ENCODE measurements at regions not wholly inside any gene's neighbourhood (a gene's known extent, or its start where the extent isn't known, plus 50 kb on each side); places are given as distances from the start of the nearest gene placed in this dataset.
A peak's percentile ranks its signal among the peaks of the same experiment; 100 is the strongest.
"Not testable (repeated sequence)": the region's sequence is repeated elsewhere in the genome, so short reads cannot be mapped to it uniquely, and the experiment has no call there.

GRCh38 chr2:195146761-195147541 lies 510.1 kb upstream of the SLC39A10 start:
- no peak for DNase-seq

GRCh38 chr2:195138435-195138834 lies 518.6 kb upstream of the SLC39A10 start:
- no peak for DNase-seq

- not testable (repeated sequence) for DNase-seq
These were observed 531.1 kb upstream of the SLC39A10 start for GRCh38 chr2:195125889-195126288.

GRCh38 chr2:195124391-195125079 lies 532.5 kb upstream of the SLC39A10 start:
- no peak for DNase-seq

GRCh38 chr2:195122653-195123052 lies 534.4 kb upstream of the SLC39A10 start:
- no peak for DNase-seq

GRCh38 chr2:195121341-195121740 lies 535.7 kb upstream of the SLC39A10 start:
- DNase-seq = no peak

GRCh38 chr2:195119231-195119630 lies 537.8 kb upstream of the SLC39A10 start:
- DNase-seq = no peak

- DNase-seq = no peak
These were observed 538.8 kb upstream of the SLC39A10 start for GRCh38 chr2:195118276-195118675.

GRCh38 chr2:195117011-195117410 lies 540.0 kb upstream of the SLC39A10 start:
- DNase-seq = no peak

- no peak for DNase-seq
These were observed 541.3 kb upstream of the SLC39A10 start for GRCh38 chr2:195115738-195116137.

- DNase-seq = no peak
These were observed 548.8 kb upstream of the SLC39A10 start for GRCh38 chr2:195108182-195108581.

- no peak for DNase-seq
These were observed 550.2 kb upstream of the SLC39A10 start for GRCh38 chr2:195106681-195107380.

GRCh38 chr2:195105581-195105980 lies 551.4 kb upstream of the SLC39A10 start:
- DNase-seq = no peak

GRCh38 chr2:195094330-195094729 lies 562.7 kb upstream of the SLC39A10 start:
- peak; percentile 2 for DNase-seq

- DNase-seq = no peak
These were observed 564.7 kb upstream of the SLC39A10 start for GRCh38 chr2:195092341-195092740.

- DNase-seq = not testable (repeated sequence)
These were observed 584.2 kb upstream of the SLC39A10 start for GRCh38 chr2:195072806-195073205.

- no peak for DNase-seq
These were observed 600.0 kb upstream of the SLC39A10 start for GRCh38 chr2:195057001-195057400.

- DNase-seq = no peak
These were observed 601.0 kb upstream of the SLC39A10 start for GRCh38 chr2:195055996-195056395.

- DNase-seq = peak; percentile 58
These were observed 605.6 kb upstream of the SLC39A10 start for GRCh38 chr2:195051401-195051800.

GRCh38 chr2:195049372-195050031 lies 607.5 kb upstream of the SLC39A10 start:
- peak; percentile 17 for DNase-seq

GRCh38 chr2:195047955-195048354 lies 609.1 kb upstream of the SLC39A10 start:
- DNase-seq = no peak

GRCh38 chr2:195044801-195045200 lies 612.2 kb upstream of the SLC39A10 start:
- no peak for DNase-seq

- no peak for DNase-seq
These were observed 618.9 kb upstream of the SLC39A10 start for GRCh38 chr2:195038153-195038552.
